DOHH2 (cell line): ENCODE measurements at regions not wholly inside any gene's neighbourhood (a gene's known extent, or its start where the extent isn't known, plus 50 kb on each side); places are given as distances from the start of the nearest gene placed in this dataset.

ENCODE experiments used
- CTCF ChIP-seq: fragments of 200-600 bp; sonication (generic); IDR thresholded peaks from one replicate; pipeline ENCODE4 v1.5.1; 2014; ENCODE audit warnings: antibody characterized with exemption, mild to moderate bottlenecking, low read depth, low read length; ENCODE audit not compliant: poor library complexity, severe bottlenecking
- EZH2phosphoT487 ChIP-seq: fragments of 200-600 bp; sonication (generic); IDR thresholded peaks from 2 replicates; pipeline ENCODE4 v1.6.1; 2017; ENCODE audit warnings: borderline replicate concordance, mild to moderate bottlenecking, antibody characterized with exemption, low read length, moderate library complexity, mixed read lengths

- TF ChIP-seq CTCF (no peak), EZH2phosphoT487 (no peak)
Measured at GRCh38 chr12:81992461-81992860, 233.3 kb upstream of the PPFIA2 start.
